ENCODE measurements at regions not wholly inside any gene's neighbourhood (a gene's known extent, or its start where the extent isn't known, plus 50 kb on each side); places are given as distances from the start of the nearest gene placed in this dataset.

- Mint-ChIP-seq H3K9me3 (no peaks in the 10 kb centered on the region), H3K27me3 (peaks cover 21% of the 10 kb centered on the region), H3K27ac (no peak overlapping the region), H3K4me3 (no peak overlapping the region), H3K36me3 (no peaks in the 10 kb centered on the region), H3K4me1 (ENCODE audit: low read depth) (no peaks in the 10 kb centered on the region)
- POLR2A ChIA-PET = interaction anchor here (0.6 kb wide), 1 partner anchor 140 kb away, joined by 3 read pairs; no protein-coding TSS in a partner anchor
- no peak for DNase-seq
- intact Hi-C loops (cut with micrococcal nuclease) = no loop called here
- CTCF ChIA-PET = no interaction called here
Observed at GRCh38 chr10:113264333-113265131, 288.3 kb upstream of the HABP2 start.

DNA sequence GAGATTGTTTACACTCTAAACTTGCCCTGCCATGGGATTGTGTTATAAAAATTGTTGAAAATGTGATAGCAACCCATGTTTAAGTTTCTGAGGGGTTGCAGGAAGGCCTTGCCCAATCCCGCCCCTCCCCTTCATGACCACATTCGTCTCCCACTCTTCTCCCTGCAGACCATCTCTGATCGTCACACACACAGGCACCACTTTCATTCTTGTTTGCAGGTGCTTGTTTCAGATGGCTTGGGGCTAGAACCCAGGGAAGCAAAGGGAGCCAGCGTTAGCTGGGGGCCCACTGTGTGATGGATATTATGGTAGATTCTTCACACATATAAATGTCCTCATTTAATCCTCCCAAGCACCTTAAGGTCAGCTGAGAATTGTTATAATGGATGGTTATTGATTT is 286.7 kb upstream of the HABP2 start:
- H3K36me3 Mint-ChIP-seq = no peaks in the 10 kb centered on the region
- no peak for DNase-seq
- no peaks in the 10 kb centered on the region for H3K9me3 Mint-ChIP-seq
- no peak overlapping the region for H3K27ac Mint-ChIP-seq
- intact Hi-C loops (cut with micrococcal nuclease) = no loop called here
- POLR2A ChIA-PET = no interaction called here
- no peak overlapping the region for H3K4me3 Mint-ChIP-seq
- CTCF ChIA-PET = no interaction called here
- peaks cover 19% of the 10 kb centered on the region for H3K27me3 Mint-ChIP-seq
- no peaks in the 10 kb centered on the region for H3K4me1 Mint-ChIP-seq (ENCODE audit: low read depth)

GRCh38 chr10:113267619-113268562 is 285.0 kb upstream of the HABP2 start:
- CTCF ChIA-PET = no interaction called here
- H3K4me3 Mint-ChIP-seq = no peak overlapping the region
- H3K36me3 Mint-ChIP-seq = no peaks in the 10 kb centered on the region
- intact Hi-C loops (cut with micrococcal nuclease) = no loop called here
- no peaks in the 10 kb centered on the region for H3K9me3 Mint-ChIP-seq
- no peak for DNase-seq
- POLR2A ChIA-PET = no interaction called here
- no peaks in the 10 kb centered on the region for H3K4me1 Mint-ChIP-seq (ENCODE audit: low read depth)
- H3K27me3 Mint-ChIP-seq = peaks cover 13% of the 10 kb centered on the region
- H3K27ac Mint-ChIP-seq = no peak overlapping the region

DNA sequence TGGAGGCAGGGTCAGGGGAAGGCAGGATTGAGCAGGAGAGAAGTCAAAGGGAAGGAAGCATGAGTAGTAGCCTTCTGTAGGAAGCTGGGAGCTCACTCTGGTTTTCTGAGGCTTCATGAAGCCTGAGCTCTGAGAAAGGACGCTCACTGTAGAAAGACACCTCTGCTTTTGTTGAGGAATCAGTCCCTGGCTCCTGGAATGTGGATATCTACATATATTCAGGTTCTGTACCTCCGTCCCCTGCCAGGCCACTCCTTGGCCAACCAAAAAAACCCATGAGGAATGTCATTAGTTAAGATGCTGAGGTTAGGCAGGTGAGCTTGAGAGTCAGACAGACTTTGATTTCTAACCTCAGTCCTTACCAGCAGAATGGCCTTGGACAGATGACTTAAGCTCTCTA is 283.5 kb upstream of the HABP2 start:
- Mint-ChIP-seq H3K36me3 (no peaks in the 10 kb centered on the region), H3K9me3 (peaks cover under 1% of the 10 kb centered on the region), H3K27me3 (peaks cover 4% of the 10 kb centered on the region), H3K4me3 (no peak overlapping the region), H3K4me1 (ENCODE audit: low read depth) (no peaks in the 10 kb centered on the region), H3K27ac (no peak overlapping the region)
- intact Hi-C loops (cut with micrococcal nuclease) = no loop called here
- DNase-seq = no peak
- CTCF ChIA-PET = interaction anchor here (1.1 kb wide), 1 partner anchor 294 kb away, joined by 3 read pairs; no protein-coding TSS in a partner anchor
- POLR2A ChIA-PET = no interaction called here

DNA sequence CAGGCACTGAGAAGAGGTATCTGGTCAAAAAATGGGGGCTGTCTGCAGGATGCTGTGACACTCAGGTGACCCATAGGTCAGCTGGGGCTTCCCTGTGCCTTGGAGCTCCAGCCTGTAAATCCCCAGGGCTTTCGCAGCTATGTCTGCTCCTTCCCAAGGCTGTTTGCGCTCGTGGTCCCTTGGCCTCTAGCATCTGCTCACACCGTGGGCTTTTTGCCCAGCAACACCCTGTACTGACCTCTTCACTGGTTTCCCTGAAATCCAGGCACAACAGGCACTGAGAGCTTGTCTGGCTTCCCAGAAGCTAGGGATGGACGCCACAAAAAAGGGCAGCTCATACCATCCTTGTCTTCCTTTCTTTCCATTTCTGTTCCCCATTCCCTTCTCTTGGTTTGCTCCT is 280.3 kb upstream of the HABP2 start:
- CTCF ChIA-PET = no interaction called here
- Mint-ChIP-seq H3K27ac (no peak overlapping the region), H3K27me3 (peaks cover 4% of the 10 kb centered on the region), H3K4me3 (no peak overlapping the region), H3K36me3 (no peaks in the 10 kb centered on the region), H3K4me1 (ENCODE audit: low read depth) (no peaks in the 10 kb centered on the region), H3K9me3 (peaks cover 21% of the 10 kb centered on the region)
- intact Hi-C loops (cut with micrococcal nuclease) = no loop called here
- DNase-seq = no peak
- POLR2A ChIA-PET = no interaction called here

DNA sequence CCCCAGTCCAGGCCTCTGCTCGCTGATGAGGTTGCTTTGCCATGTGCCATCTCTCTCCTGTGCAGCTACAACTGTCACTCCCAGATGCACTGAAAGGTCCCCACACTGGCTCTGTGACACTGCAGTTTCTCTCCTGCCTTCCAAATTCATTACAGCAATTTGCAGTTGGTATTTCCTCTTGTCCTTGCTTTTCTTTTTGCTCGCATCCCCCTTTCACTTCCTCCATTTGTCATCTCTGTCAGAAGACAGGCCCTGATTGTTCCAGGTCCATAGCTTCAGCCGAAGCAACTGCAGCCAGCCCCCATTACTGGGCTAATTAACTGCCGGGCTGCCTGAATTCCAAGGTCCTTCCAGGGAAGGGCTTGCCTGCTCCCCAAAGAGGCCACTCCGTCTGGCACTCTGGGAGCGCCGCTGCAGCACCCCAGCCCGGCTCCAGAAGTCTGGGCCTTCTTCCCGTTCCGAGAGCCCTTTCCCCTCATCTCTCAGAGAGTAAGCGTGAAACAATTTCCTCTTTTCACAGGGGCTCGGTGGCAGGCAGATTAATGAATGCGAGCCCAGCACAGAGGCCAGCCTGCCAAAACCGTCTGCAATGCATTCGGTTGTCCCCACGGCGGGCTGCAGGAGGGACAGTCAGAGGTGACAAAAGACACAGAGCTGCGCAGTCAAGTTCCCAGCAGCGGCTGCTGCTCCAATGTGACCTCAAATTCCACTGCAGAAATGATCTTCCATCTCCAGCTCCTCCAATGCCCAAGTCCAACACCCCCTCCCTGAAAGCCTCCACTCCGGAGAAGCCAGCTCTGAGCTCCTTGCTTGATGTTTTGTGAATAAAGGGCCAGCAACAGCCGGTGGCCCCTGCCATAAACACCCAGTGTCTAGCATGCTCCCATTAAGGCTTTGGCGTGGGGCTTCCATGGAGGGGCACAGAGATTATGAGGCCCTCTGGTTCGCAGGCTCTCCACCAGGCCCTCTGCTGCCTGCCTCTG is 279.4 kb upstream of the HABP2 start:
- peaks cover 21% of the 10 kb centered on the region for H3K9me3 Mint-ChIP-seq
- POLR2A ChIA-PET = interaction anchor here (0.8 kb wide), 1 partner anchor 15 kb away, joined by 3 read pairs; no protein-coding TSS in a partner anchor
- H3K4me1 Mint-ChIP-seq (ENCODE audit: low read depth) = no peaks in the 10 kb centered on the region
- DNase-seq = no peak
- intact Hi-C loops (cut with micrococcal nuclease) = no loop called here
- H3K27me3 Mint-ChIP-seq = peaks cover 4% of the 10 kb centered on the region
- CTCF ChIA-PET = no interaction called here
- H3K27ac Mint-ChIP-seq = no peak overlapping the region
- no peak overlapping the region for H3K4me3 Mint-ChIP-seq
- H3K36me3 Mint-ChIP-seq = no peaks in the 10 kb centered on the region

DNA sequence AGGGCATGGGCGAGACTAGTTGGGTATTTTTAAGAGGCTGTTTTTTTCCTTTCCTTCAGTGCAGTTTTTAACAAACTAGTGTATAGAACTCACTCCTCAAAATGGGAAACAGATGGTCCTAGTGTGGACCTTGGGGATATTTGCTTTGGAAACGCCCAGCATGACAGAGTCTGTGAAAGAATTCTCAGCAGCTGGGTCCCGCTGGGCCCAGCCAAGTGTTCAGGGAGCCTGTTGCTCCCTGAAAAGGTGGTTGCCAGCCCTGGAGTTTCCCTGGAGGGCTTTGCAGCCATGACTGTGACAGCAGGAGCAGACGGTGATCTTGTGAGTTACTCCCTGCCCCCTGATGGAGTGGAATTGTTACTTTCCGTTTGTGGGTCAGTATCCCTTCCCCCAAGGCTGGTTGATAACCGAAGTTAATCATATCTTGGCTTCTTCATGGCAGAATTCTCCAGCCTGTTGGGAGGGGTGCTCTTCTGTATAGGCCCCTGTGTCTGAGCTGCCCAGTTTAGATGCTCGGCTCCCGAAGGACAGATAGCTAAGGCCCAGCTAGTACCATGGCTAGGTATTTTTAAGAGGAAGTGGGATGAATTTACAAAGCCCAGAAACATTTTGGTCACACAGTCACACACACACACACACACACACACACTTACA is 278.6 kb upstream of the HABP2 start:
- H3K4me3 Mint-ChIP-seq = no peak overlapping the region

DNA sequence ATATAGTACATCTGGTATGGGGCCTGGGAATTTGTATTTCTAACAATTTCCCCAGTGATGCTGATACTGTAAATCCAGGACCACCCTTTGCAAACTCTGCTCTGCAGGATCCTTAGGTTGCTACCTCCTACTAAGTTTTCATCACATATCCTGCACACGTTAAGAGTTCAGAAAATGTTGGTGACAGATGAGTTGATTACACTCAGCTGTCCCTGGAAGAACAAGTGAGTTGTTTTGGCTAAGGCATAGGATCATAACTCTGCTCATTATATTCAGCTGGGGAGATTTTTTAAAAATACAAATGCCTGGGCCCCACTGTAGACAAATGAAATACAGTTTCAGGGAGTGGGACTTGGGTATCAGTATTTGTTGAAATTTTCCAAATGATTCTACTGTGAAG is 274.6 kb upstream of the HABP2 start:
- no peak for DNase-seq
- POLR2A ChIA-PET = no interaction called here
- CTCF ChIA-PET = no interaction called here

More for the DNA sequence above, 278.6 kb upstream of the HABP2 start:
- Mint-ChIP-seq H3K27ac (no peak overlapping the region), H3K36me3 (no peaks in the 10 kb centered on the region), H3K27me3 (peaks cover 4% of the 10 kb centered on the region), H3K4me1 (ENCODE audit: low read depth) (no peaks in the 10 kb centered on the region), H3K9me3 (peaks cover 21% of the 10 kb centered on the region)
- CTCF ChIA-PET = no interaction called here
- POLR2A ChIA-PET = interaction anchor here (0.8 kb wide), 1 partner anchor 16 kb away, joined by 3 read pairs; no protein-coding TSS in a partner anchor
- no peak for DNase-seq
- intact Hi-C loops (cut with micrococcal nuclease) = no loop called here

DNA sequence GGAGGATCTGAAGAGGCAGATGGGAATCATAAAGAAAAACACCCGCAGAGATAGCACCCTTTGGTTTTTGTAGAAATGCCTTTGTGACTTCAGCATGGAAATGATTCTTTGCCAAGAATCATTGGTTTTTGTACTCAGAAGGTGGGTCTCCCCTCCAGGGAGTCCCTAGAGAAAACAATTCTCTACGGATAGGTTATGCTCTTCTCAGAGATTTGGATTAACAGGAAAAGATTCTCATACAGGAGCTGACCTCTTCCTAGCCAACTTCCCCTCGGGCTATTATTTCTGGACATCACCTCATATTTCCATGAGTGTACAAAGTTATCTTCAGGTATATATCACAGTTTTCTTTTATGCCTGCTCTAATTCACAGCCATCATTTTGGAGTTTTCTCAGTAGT is 274.2 kb upstream of the HABP2 start:
- intact Hi-C loops (cut with micrococcal nuclease) = no loop called here
- Mint-ChIP-seq H3K27me3 (peaks cover 3% of the 10 kb centered on the region), H3K27ac (no peak overlapping the region), H3K9me3 (peaks cover 21% of the 10 kb centered on the region), H3K4me1 (ENCODE audit: low read depth) (no peaks in the 10 kb centered on the region), H3K36me3 (no peaks in the 10 kb centered on the region), H3K4me3 (no peak overlapping the region)
- CTCF ChIA-PET = no interaction called here
- POLR2A ChIA-PET = no interaction called here
- DNase-seq = no peak

More for the DNA sequence above, 274.6 kb upstream of the HABP2 start:
- no peaks in the 10 kb centered on the region for H3K36me3 Mint-ChIP-seq
- no peaks in the 10 kb centered on the region for H3K4me1 Mint-ChIP-seq (ENCODE audit: low read depth)
- H3K27me3 Mint-ChIP-seq = peaks cover 3% of the 10 kb centered on the region
- intact Hi-C loops (cut with micrococcal nuclease) = no loop called here
- peaks cover 21% of the 10 kb centered on the region for H3K9me3 Mint-ChIP-seq
- H3K4me3 Mint-ChIP-seq = no peak overlapping the region
- H3K27ac Mint-ChIP-seq = no peak overlapping the region

DNA sequence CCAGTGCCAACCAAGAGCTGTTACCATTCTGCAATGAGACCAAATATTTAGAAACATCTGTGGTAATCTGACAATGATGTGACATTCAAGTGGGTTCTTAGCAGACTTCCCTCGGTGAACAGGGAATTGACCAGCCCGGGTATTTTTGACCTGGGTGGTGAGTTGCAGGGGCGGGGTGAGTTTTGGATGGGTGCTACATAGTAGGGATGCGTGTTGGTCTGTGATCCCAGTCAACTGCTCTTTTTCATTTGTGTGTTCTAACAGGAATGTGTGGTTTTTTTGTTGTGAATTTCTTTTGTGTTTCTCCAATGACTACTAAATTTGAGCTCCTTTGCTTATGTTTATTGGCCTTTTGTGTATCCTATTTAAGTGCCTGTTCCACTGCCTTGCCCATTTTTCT is 273.6 kb upstream of the HABP2 start:
- intact Hi-C loops (cut with micrococcal nuclease) = no loop called here
- POLR2A ChIA-PET = no interaction called here
- peaks cover 21% of the 10 kb centered on the region for H3K9me3 Mint-ChIP-seq
- peaks cover 3% of the 10 kb centered on the region for H3K27me3 Mint-ChIP-seq
- no peak overlapping the region for H3K4me3 Mint-ChIP-seq
- CTCF ChIA-PET = no interaction called here
- DNase-seq = no peak
- H3K36me3 Mint-ChIP-seq = no peaks in the 10 kb centered on the region
- no peaks in the 10 kb centered on the region for H3K4me1 Mint-ChIP-seq (ENCODE audit: low read depth)
- H3K27ac Mint-ChIP-seq = no peak overlapping the region

- H3K4me3 Mint-ChIP-seq = no peak overlapping the region
- POLR2A ChIA-PET = no interaction called here
- DNase-seq = no peak
- H3K9me3 Mint-ChIP-seq = no peaks in the 10 kb centered on the region
- no peaks in the 10 kb centered on the region for H3K4me1 Mint-ChIP-seq (ENCODE audit: low read depth)
- intact Hi-C loops (cut with micrococcal nuclease) = no loop called here
- H3K27ac Mint-ChIP-seq = no peak overlapping the region
- CTCF ChIA-PET = no interaction called here
- no peaks in the 10 kb centered on the region for H3K27me3 Mint-ChIP-seq
- no peaks in the 10 kb centered on the region for H3K36me3 Mint-ChIP-seq
Observed at GRCh38 chr10:113282564-113282963, 270.3 kb upstream of the HABP2 start.

Data from activated CD4-positive, alpha-beta memory T cell treated with anti-CD3 and anti-CD28 coated beads for 36 hours (primary cell).